ENCODE measurements at regions not wholly inside any gene's neighbourhood (a gene's known extent, or its start where the extent isn't known, plus 50 kb on each side); places are given as distances from the start of the nearest gene placed in this dataset.

DNA sequence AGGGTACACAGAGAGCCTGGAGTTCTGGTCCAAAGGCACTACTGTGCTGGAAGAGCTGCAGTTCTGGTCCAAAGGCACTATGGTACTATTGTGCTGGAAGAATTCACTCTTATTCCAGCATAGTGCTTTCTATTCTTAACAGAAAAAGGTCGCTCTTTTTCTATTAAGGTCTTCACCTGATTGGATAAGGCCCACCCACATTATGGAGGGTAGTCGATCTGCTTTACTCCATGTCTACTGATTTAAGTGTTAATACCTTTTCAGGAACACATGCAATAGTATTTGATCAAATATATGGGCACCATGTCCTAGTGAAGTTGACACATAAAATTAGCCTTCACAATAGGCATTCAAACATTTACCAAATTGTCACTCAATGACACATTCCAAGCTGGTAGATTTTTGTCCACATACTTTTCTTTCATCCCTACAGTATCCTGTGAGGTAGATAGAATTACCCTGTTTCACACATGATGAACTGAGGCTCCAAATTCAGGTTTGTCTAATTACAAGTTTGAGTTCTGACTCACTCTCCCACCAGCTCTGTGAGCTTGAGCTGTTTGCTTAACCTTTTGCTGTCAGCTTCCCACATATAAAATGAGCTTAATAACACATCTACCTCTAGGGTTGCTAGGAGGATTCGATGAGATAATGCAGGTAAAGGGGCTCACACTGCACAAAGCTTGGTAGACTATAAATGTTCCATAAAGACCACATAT is 129.9 kb downstream of the AIPL1 start:
- Histone ChIP-seq H3K4me1 (no peaks in the 10 kb centered on the region), H3K4me3 (no peak overlapping the region), H3K27me3 (no peaks in the 10 kb centered on the region), H3K9me3 (replicated peaks) (no peaks in the 10 kb centered on the region), H3K27ac (no peak overlapping the region), H3K36me3 (no peaks in the 10 kb centered on the region)
- DNase-seq: no peak

- DNase-seq: peak; percentile 44 to 66
- no peaks in the 10 kb centered on the region for H3K36me3 ChIP-seq
- no peak overlapping the region for H3K27ac ChIP-seq
- no peaks in the 10 kb centered on the region for H3K4me1 ChIP-seq
- H3K27me3 ChIP-seq: no peaks in the 10 kb centered on the region
- no peak overlapping the region for H3K4me3 ChIP-seq
- no peaks in the 10 kb centered on the region for H3K9me3 ChIP-seq (replicated peaks)
These were observed 131.3 kb downstream of the AIPL1 start for GRCh38 chr17:6303664-6304063.

- H3K27ac ChIP-seq: no peak overlapping the region
- H3K4me1 ChIP-seq: no peaks in the 10 kb centered on the region
- H3K4me3 ChIP-seq: no peak overlapping the region
- H3K27me3 ChIP-seq: no peaks in the 10 kb centered on the region
- DNase-seq: no peak
- H3K36me3 ChIP-seq: no peaks in the 10 kb centered on the region
- no peaks in the 10 kb centered on the region for H3K9me3 ChIP-seq (replicated peaks)
These were observed 135.6 kb downstream of the AIPL1 start for GRCh38 chr17:6299275-6299674.

GRCh38 chr17:6297960-6298359 is 137.0 kb downstream of the AIPL1 start:
- Histone ChIP-seq H3K36me3 (no peaks in the 10 kb centered on the region), H3K9me3 (replicated peaks) (no peaks in the 10 kb centered on the region), H3K27me3 (no peaks in the 10 kb centered on the region), H3K4me3 (no peak overlapping the region), H3K4me1 (no peaks in the 10 kb centered on the region), H3K27ac (no peak overlapping the region)
- no peak for DNase-seq

DNA sequence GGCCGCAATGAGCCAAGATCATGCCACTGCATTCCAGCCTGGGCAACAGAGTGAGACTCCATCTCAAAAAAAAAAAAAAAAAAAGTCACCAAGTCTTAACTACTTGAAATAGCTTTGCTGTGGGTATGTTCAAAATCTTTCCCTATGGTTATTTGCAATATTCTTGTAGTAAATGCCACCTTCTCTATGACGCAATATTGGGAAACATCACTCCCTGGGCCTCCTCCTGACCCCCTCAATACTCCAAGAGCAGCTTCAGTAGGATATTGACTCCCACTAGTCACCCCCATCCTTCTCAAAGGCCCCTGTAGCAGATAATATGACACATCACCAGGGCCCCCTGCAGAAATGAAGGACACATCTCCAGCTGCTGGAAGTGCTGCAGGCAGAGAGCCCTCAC is 137.8 kb downstream of the AIPL1 start:
- Histone ChIP-seq H3K27ac (no peak overlapping the region), H3K4me3 (no peak overlapping the region), H3K27me3 (no peaks in the 10 kb centered on the region), H3K36me3 (no peaks in the 10 kb centered on the region), H3K9me3 (replicated peaks) (no peaks in the 10 kb centered on the region), H3K4me1 (no peaks in the 10 kb centered on the region)
- DNase-seq: no peak

- DNase-seq: no peak
- Histone ChIP-seq H3K27me3 (no peaks in the 10 kb centered on the region), H3K27ac (no peak overlapping the region), H3K9me3 (replicated peaks) (no peaks in the 10 kb centered on the region), H3K4me3 (no peak overlapping the region), H3K4me1 (no peaks in the 10 kb centered on the region), H3K36me3 (no peaks in the 10 kb centered on the region)
These were observed 144.3 kb downstream of the AIPL1 start for GRCh38 chr17:6290488-6291196.

GRCh38 chr17:6286233-6286632 is 148.7 kb downstream of the AIPL1 start:
- no peaks in the 10 kb centered on the region for H3K27me3 ChIP-seq
- H3K4me3 ChIP-seq: no peak overlapping the region
- DNase-seq: peak in 1 of 2 experiments; percentile 14

DNA sequence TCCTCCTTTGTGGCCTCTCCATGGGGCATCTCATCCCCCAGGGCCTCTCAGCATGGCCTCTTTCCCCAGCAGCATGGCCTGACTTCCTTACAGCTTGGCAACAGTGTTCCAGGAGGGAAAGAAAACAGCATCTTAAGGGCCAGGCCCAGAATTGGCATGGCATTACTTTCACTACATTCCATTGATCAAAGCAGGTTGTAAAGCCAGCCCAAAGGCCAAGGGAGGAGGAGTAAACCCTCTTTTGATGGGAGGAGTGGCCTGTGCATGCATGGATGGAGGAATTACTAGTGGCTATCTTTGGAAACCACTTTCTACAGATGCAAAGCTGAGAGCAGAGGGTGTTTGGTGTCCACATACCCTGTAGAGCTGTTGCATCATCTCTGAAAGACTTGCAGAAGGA is 149.4 kb downstream of the AIPL1 start:
- DNase-seq: no peak
- no peak overlapping the region for H3K27ac ChIP-seq
- H3K4me1 ChIP-seq: no peaks in the 10 kb centered on the region
- no peaks in the 10 kb centered on the region for H3K36me3 ChIP-seq
- H3K9me3 ChIP-seq (replicated peaks): no peaks in the 10 kb centered on the region
- no peak overlapping the region for H3K4me3 ChIP-seq
- no peaks in the 10 kb centered on the region for H3K27me3 ChIP-seq

More at GRCh38 chr17:6286233-6286632, 148.7 kb downstream of the AIPL1 start:
- H3K27ac ChIP-seq: no peak overlapping the region
- H3K9me3 ChIP-seq (replicated peaks): no peaks in the 10 kb centered on the region
- no peaks in the 10 kb centered on the region for H3K4me1 ChIP-seq
- H3K36me3 ChIP-seq: no peaks in the 10 kb centered on the region

GRCh38 chr17:6279659-6280058 is 155.3 kb downstream of the AIPL1 start:
- peak; percentile 8 to 26 for DNase-seq
- Histone ChIP-seq H3K27me3 (no peaks in the 10 kb centered on the region), H3K4me3 (no peak overlapping the region), H3K9me3 (replicated peaks) (no peaks in the 10 kb centered on the region), H3K36me3 (no peaks in the 10 kb centered on the region), H3K4me1 (no peaks in the 10 kb centered on the region), H3K27ac (no peak overlapping the region)

- no peaks in the 10 kb centered on the region for H3K27me3 ChIP-seq
- H3K4me3 ChIP-seq: no peak overlapping the region
- no peaks in the 10 kb centered on the region for H3K4me1 ChIP-seq
- no peak for DNase-seq
- no peaks in the 10 kb centered on the region for H3K36me3 ChIP-seq
- H3K27ac ChIP-seq: no peak overlapping the region
- H3K9me3 ChIP-seq (replicated peaks): no peaks in the 10 kb centered on the region
These were observed 156.5 kb downstream of the AIPL1 start for GRCh38 chr17:6278376-6278775.

GRCh38 chr17:6276711-6277110 is 158.2 kb downstream of the AIPL1 start:
- H3K27me3 ChIP-seq: no peaks in the 10 kb centered on the region
- DNase-seq: no peak

GRCh38 chr17:6274310-6274709 is 160.6 kb downstream of the AIPL1 start:
- no peak for DNase-seq
- Histone ChIP-seq H3K27me3 (no peaks in the 10 kb centered on the region), H3K27ac (no peak overlapping the region), H3K9me3 (replicated peaks) (no peaks in the 10 kb centered on the region), H3K36me3 (no peaks in the 10 kb centered on the region), H3K4me3 (no peak overlapping the region), H3K4me1 (no peaks in the 10 kb centered on the region)

More at GRCh38 chr17:6276711-6277110, 158.2 kb downstream of the AIPL1 start:
- no peak overlapping the region for H3K27ac ChIP-seq
- no peaks in the 10 kb centered on the region for H3K36me3 ChIP-seq
- no peaks in the 10 kb centered on the region for H3K4me1 ChIP-seq
- H3K9me3 ChIP-seq (replicated peaks): no peaks in the 10 kb centered on the region
- H3K4me3 ChIP-seq: no peak overlapping the region

GRCh38 chr17:6269478-6269877 is 165.4 kb downstream of the AIPL1 start:
- peak; percentile 58 to 65 for DNase-seq
- no peaks in the 10 kb centered on the region for H3K9me3 ChIP-seq (replicated peaks)
- no peak overlapping the region for H3K27ac ChIP-seq
- no peaks in the 10 kb centered on the region for H3K27me3 ChIP-seq
- no peak overlapping the region for H3K4me3 ChIP-seq
- no peaks in the 10 kb centered on the region for H3K36me3 ChIP-seq
- H3K4me1 ChIP-seq: no peaks in the 10 kb centered on the region

DNA sequence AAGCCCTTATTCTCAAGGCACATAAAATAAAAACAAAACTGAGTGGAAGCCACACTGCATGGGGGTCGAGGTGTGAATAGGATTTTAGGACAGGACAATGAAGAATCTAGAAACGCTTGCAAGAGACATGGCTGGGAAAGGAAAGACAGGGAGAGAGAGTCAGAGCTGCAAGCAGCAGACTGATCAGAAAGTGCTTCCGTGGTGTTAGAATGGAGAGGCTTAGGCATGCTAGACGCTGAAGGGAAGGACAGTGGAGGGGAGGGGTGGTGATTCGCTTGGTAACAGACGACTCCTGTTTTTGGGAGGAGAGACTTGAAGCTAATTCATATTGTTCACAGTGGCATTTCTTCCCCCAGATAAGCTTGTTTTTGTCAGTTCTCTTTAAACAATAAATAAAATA is 173.5 kb downstream of the AIPL1 start:
- no peak overlapping the region for H3K27ac ChIP-seq
- H3K4me1 ChIP-seq: no peaks in the 10 kb centered on the region
- no peak overlapping the region for H3K4me3 ChIP-seq
- DNase-seq: no peak
- no peaks in the 10 kb centered on the region for H3K9me3 ChIP-seq (replicated peaks)
- H3K27me3 ChIP-seq: no peaks in the 10 kb centered on the region
- H3K36me3 ChIP-seq: no peaks in the 10 kb centered on the region

DNA sequence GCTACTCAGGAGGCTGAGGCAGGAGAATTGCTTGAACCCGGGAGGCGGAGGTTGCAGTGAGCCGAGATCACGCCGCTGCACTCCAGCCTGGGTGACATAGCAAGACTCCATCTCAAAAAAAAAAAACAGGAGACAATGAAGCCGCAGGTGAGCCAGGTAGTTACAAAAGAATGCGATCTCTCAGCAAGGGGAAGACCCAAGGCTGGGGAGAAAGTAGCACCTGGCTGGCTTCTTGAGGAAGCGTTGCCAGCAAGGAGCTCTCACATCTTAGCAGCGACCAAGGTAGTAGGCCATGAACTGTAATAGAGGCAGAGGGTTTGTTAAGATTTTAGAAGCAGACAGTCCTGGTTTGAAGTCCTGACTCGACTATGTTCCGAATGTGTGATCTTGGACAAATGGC is 175.0 kb downstream of the AIPL1 start:
- DNase-seq: no peak
- H3K4me3 ChIP-seq: no peak overlapping the region
- H3K4me1 ChIP-seq: no peaks in the 10 kb centered on the region
- H3K27me3 ChIP-seq: no peaks in the 10 kb centered on the region
- no peak overlapping the region for H3K27ac ChIP-seq
- H3K9me3 ChIP-seq (replicated peaks): no peaks in the 10 kb centered on the region
- no peaks in the 10 kb centered on the region for H3K36me3 ChIP-seq

DNA sequence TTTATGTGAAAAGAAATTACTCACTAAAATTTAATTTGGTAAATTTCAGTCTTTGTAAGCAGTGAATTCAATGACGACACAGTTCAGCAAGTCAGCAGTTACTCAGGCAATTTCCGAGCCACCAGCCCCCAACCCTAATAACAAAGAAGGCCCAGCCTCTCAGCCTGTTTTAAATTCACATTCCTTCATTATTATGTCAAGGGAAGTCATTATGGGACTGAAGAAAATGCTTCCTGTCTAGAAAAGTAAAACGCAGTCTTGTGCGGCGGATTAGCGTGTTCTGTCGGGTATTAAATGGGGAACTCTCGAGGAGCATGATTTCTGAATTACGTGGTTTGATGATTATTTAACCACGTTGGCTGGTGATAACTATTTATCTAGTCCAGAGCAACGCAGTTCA is 177.6 kb downstream of the AIPL1 start:
- Histone ChIP-seq H3K4me3 (no peak overlapping the region), H3K27me3 (no peaks in the 10 kb centered on the region), H3K36me3 (no peaks in the 10 kb centered on the region), H3K9me3 (replicated peaks) (no peaks in the 10 kb centered on the region), H3K4me1 (no peaks in the 10 kb centered on the region), H3K27ac (no peak overlapping the region)
- no peak for DNase-seq
